CD4-positive, CD25-positive, alpha-beta regulatory T cell (primary cell): ENCODE measurements at regions not wholly inside any gene's neighbourhood (a gene's known extent, or its start where the extent isn't known, plus 50 kb on each side); places are given as distances from the start of the nearest gene placed in this dataset.

Experiments used
- ATAC-seq, 2 donors: fragments of 150-1000 bp; cut with Tn5 transposase; one replicate each; pipeline ENCODE4 v1.10.0; 2021; ENCODE audit warnings: low read depth in 2 of 2, moderate number of reproducible peaks in 2 of 2, moderate library complexity in 1 of 2
- DNase-seq, 3 donors: peaks; one replicate each; pipeline versions ENCODE4 v3.0.0 to v3.0.0-alpha.2; 2012 to 2022; ENCODE audit warnings: mixed read lengths in 1 of 3
- H3K27ac ChIP-seq: one replicate; pipeline ENCODE4 v1.7.0; 2013; ENCODE audit warnings: mild to moderate bottlenecking, low read length; ENCODE audit not compliant: insufficient read depth, poor library complexity, severe bottlenecking
- H3K27me3 ChIP-seq: one replicate; pipeline ENCODE4 v1.7.0; 2013; ENCODE audit warnings: low read length; ENCODE audit not compliant: control insufficient read depth, insufficient read depth
- H3K36me3 ChIP-seq: one replicate; pipeline ENCODE4 v1.7.0; 2013; ENCODE audit warnings: mild to moderate bottlenecking, low read length, moderate library complexity; ENCODE audit not compliant: control insufficient read depth, insufficient read depth
- H3K4me1 ChIP-seq: 2 replicates; pipeline ENCODE4 v1.7.0; 2013; ENCODE audit warnings: mild to moderate bottlenecking, low read length; ENCODE audit not compliant: insufficient read depth, control insufficient read depth, poor library complexity, severe bottlenecking
- H3K4me3 ChIP-seq: one replicate; pipeline ENCODE4 v1.7.0; 2013; ENCODE audit warnings: low read depth, mild to moderate bottlenecking, low read length, moderate library complexity
- H3K9me3 ChIP-seq, 2 experiments: 1 replicate in 1 of 2; 2 replicates in 1 of 2; pipeline ENCODE4 v1.7.0; 2013; ENCODE audit warnings: low read length in 2 of 2, mild to moderate bottlenecking in 1 of 2, moderate library complexity in 1 of 2; ENCODE audit not compliant: control insufficient read depth in 2 of 2
- H3K27ac Mint-ChIP-seq, 3 donors: one replicate each; pipeline ENCODE4 v1.8.0; 2020 to 2022; ENCODE audit warnings: mild to moderate bottlenecking in 3 of 3, mixed read lengths in 3 of 3, moderate library complexity in 2 of 3
- H3K27me3 Mint-ChIP-seq: one replicate; pipeline ENCODE4 v1.8.0; 2022; ENCODE audit warnings: mild to moderate bottlenecking, mixed read lengths
- H3K36me3 Mint-ChIP-seq: one replicate; pipeline ENCODE4 v1.8.0; 2020; ENCODE audit warnings: mixed read lengths
- H3K4me1 Mint-ChIP-seq, 4 donors: one replicate each; pipeline ENCODE4 v1.8.0; 2020 to 2022; ENCODE audit warnings: mixed read lengths in 4 of 4, mild to moderate bottlenecking in 1 of 4
- H3K4me3 Mint-ChIP-seq, 4 donors: one replicate each; pipeline ENCODE4 v1.8.0; 2020 to 2022; ENCODE audit warnings: mild to moderate bottlenecking in 4 of 4, mixed read lengths in 4 of 4, moderate library complexity in 3 of 4
- H3K9me3 Mint-ChIP-seq, 7 donors: one replicate each; pipeline ENCODE4 v1.8.0; 2020 to 2022; ENCODE audit warnings: mixed read lengths in 7 of 7, mild to moderate bottlenecking in 3 of 7, moderate library complexity in 2 of 7

DNA sequence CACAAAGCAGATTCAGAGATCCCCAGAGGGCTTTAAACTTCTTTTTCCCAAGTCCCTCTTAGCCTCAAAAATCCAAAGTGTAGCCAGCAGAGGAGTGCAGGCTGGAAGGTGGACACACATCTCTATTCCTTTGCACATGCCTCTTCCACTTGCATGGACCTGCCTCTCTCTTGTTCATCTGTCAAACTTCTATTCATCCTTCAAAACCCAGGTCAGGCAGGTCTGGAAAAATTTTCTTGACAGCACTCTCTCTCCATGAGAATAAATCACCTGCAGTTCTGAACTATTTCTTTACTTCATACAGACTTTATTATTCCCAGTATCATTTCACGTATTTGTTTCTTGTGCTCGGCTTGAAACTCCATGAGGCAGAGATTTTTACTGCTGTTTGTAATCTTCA, 127.5 kb downstream of the SS18 start:
- H3K36me3 Mint-ChIP-seq, result no peaks in the 10 kb centered on the region
- Histone ChIP-seq H3K36me3 (no peaks in the 10 kb centered on the region), H3K27me3 (no peaks in the 10 kb centered on the region), H3K4me3 (no peak overlapping the region), H3K4me1 (no peaks in the 10 kb centered on the region), H3K27ac (no peak overlapping the region), H3K9me3 (no peaks in the 10 kb centered on the region)
- DNase-seq (no peak), ATAC-seq (no peak)
- no peak overlapping the region for H3K4me3 Mint-ChIP-seq
- H3K27me3 Mint-ChIP-seq, result peaks cover 11% of the 10 kb centered on the region
- H3K9me3 Mint-ChIP-seq, result no peaks in the 10 kb centered on the region
- no peak overlapping the region for H3K27ac Mint-ChIP-seq
- no peaks in the 10 kb centered on the region for H3K4me1 Mint-ChIP-seq

DNA sequence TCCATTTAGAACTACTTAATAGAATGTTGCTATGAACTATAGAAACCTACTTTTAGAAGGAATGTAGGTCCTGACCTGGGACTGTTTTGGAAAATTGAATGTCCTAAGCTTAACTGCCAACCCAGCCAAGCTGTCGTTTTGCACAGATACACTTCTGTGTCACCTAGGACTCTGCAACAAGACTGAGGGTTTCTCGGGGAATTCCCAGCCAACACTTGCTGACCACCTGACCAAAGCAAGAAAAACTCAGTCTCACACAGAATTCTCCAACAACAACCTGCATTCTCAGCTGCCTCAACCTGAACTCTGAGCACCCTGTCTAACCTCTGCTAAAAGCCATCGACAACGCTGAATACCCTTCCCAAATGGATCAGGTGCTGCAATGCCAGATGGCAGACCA, 128.2 kb downstream of the SS18 start:
- DNase-seq (no peak), ATAC-seq (no peak)
- H3K36me3 ChIP-seq, result no peaks in the 10 kb centered on the region
- no peaks in the 10 kb centered on the region for H3K9me3 ChIP-seq
- no peaks in the 10 kb centered on the region for H3K36me3 Mint-ChIP-seq
- peaks cover 0 to under 1% (median 0%) of the 10 kb centered on the region in 7 donors for H3K9me3 Mint-ChIP-seq
- H3K27ac Mint-ChIP-seq, result no peak overlapping the region
- no peaks in the 10 kb centered on the region for H3K4me1 Mint-ChIP-seq
- no peaks in the 10 kb centered on the region for H3K4me1 ChIP-seq
- H3K4me3 Mint-ChIP-seq, result no peak overlapping the region
- no peak overlapping the region for H3K4me3 ChIP-seq
- no peaks in the 10 kb centered on the region for H3K27me3 ChIP-seq
- H3K27ac ChIP-seq, result no peak overlapping the region
- H3K27me3 Mint-ChIP-seq, result peaks cover 11% of the 10 kb centered on the region

DNA sequence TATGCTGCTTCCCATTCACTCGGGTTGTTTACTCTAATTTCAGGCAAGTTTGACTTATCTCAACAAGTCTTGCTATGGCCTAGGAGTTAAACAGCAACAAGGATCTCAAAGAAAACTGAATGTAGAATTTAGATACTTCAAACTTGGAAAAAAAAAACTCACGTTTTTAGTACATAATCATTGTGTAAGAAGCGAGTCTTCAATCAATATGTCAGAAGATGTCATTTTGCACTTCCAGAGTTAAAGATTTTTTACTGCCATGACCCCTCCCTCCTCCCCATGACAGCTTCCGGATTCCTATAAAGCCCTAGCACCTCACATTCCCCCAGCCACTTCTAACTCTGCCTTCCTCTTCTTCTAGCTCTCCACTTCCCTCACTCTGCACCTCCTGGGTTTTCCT, 133.4 kb downstream of the SS18 start:
- DNase-seq (no peak), ATAC-seq (no peak)
- Mint-ChIP-seq H3K27ac (peak overlapping the region in 1 of 3 donors; percentile 40), H3K4me3 (no peak overlapping the region), H3K27me3 (peaks cover 11% of the 10 kb centered on the region), H3K36me3 (no peaks in the 10 kb centered on the region), H3K9me3 (peaks cover 0 to 1% (median 0%) of the 10 kb centered on the region in 7 donors), H3K4me1 (peaks cover 0 to 16% (median 12%) of the 10 kb centered on the region in 4 donors)
- Histone ChIP-seq H3K27ac (no peak overlapping the region), H3K9me3 (no peaks in the 10 kb centered on the region), H3K27me3 (no peaks in the 10 kb centered on the region), H3K4me3 (no peak overlapping the region), H3K36me3 (no peaks in the 10 kb centered on the region), H3K4me1 (no peaks in the 10 kb centered on the region)

DNA sequence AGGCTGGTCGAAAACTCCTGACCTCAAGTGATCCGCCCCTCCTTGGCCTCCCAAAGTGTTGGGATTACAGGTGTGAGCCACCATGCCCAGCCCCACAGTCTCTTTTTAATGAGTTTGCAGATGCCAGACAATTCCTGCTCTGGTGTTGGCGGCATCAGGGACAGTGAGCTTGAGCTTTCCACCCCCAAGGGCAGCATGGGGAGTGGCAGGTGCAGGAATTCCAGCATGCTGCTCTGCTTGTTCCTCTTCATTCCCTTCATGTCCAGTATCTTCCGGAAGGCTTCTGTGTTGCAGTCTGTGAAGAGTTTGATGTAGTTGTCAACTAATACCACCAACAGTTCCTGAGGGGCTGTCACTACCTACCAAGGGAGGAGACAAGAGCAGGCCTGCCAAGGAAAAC, 137.3 kb downstream of the SS18 start:
- Histone ChIP-seq H3K27ac (no peak overlapping the region), H3K27me3 (peaks cover 4% of the 10 kb centered on the region), H3K4me1 (no peaks in the 10 kb centered on the region), H3K4me3 (peak overlapping the region; percentile 62), H3K36me3 (no peaks in the 10 kb centered on the region), H3K9me3 (no peaks in the 10 kb centered on the region)
- Mint-ChIP-seq H3K27ac (no peak overlapping the region), H3K36me3 (no peaks in the 10 kb centered on the region), H3K4me1 (peaks cover 0 to 16% (median 12%) of the 10 kb centered on the region in 4 donors), H3K27me3 (peaks cover 6% of the 10 kb centered on the region), H3K9me3 (peaks cover 0 to 5% (median 0%) of the 10 kb centered on the region in 7 donors), H3K4me3 (peak overlapping the region in 2 of 4 donors; percentile 71 to 74)
- ATAC-seq (no peak), DNase-seq (no peak)

DNA sequence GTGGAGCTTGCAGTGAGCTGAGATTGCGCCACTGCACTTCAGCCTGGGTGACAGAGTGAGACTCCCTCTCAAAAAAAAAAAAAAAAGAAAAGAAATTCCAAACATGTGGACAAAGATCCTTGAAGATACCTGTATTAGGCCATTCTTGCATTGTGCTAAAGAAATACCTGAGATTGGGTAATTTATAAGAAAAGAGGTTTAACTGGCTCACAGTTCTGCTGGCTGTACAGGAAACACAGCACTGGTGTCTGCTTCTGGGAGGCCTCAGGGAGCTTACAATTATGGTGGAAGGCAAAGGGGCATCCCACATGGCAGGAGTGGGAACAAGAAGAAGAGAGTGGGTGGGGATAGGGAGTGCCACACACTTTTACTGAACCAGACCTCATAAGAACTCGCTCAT, 140.1 kb downstream of the SS18 start:
- Mint-ChIP-seq H3K27me3 (peaks cover 12% of the 10 kb centered on the region), H3K4me3 (no peak overlapping the region), H3K36me3 (no peaks in the 10 kb centered on the region), H3K4me1 (peaks cover 0 to 16% (median 12%) of the 10 kb centered on the region in 4 donors), H3K9me3 (peaks cover 0 to 5% (median 0%) of the 10 kb centered on the region in 7 donors), H3K27ac (no peak overlapping the region)
- Histone ChIP-seq H3K36me3 (no peaks in the 10 kb centered on the region), H3K4me3 (no peak overlapping the region), H3K4me1 (no peaks in the 10 kb centered on the region), H3K27me3 (peaks cover 4% of the 10 kb centered on the region), H3K9me3 (no peaks in the 10 kb centered on the region), H3K27ac (no peak overlapping the region)
- no peak for DNase-seq
- no peak for ATAC-seq

DNA sequence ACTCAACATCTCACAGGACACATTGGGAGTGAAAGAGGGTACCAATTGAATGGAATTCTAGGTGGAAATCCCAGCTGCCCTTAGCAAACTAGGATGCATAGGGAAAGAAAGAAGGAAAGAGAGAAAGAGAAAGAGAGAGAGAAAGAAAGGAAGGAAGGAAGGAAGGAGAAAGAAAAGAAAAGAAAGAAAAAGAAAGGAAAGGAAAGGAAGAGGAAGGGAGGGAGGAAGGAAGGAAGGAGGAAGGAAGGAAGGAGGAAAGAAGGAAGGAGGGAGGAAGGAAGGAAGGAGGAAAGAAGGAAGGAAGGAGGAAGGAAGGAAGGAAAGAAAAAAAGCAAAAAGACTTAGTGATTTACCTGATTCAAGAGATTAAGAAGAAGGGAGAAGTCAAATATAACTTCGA, 143.9 kb downstream of the SS18 start:
- H3K9me3 Mint-ChIP-seq, result peaks cover 0 to 5% (median 0%) of the 10 kb centered on the region in 7 donors
- no peaks in the 10 kb centered on the region for H3K4me1 Mint-ChIP-seq
- H3K4me3 Mint-ChIP-seq, result no peak overlapping the region
- Histone ChIP-seq H3K27me3 (peaks cover 4% of the 10 kb centered on the region), H3K9me3 (no peaks in the 10 kb centered on the region), H3K4me1 (no peaks in the 10 kb centered on the region), H3K36me3 (no peaks in the 10 kb centered on the region), H3K4me3 (no peak overlapping the region), H3K27ac (no peak overlapping the region)
- no peak for DNase-seq
- H3K27me3 Mint-ChIP-seq, result peaks cover 17% of the 10 kb centered on the region
- no peaks in the 10 kb centered on the region for H3K36me3 Mint-ChIP-seq
- no peak overlapping the region for H3K27ac Mint-ChIP-seq
- no peak for ATAC-seq

DNA sequence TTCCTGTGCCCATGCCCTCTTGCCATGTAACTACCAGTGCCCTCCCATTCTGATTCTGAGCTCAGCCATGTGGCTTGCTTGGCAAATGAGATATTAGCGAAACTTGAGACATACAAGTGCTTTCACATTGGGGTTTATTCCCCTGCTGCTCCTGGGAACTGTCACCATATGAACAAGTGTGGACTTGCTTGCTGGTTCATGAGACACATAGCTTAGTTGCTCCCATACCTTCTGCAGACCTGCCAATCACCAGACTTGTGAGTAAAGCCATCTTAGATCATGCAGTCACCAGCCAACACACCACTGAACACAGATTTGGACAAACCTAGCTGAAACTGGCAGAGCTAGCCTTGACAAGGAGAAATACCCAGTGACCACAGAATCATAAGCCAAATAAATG, 155.1 kb downstream of the SS18 start:
- Mint-ChIP-seq H3K9me3 (peaks cover 0 to 4% (median 0%) of the 10 kb centered on the region in 7 donors), H3K4me3 (no peak overlapping the region), H3K4me1 (no peaks in the 10 kb centered on the region), H3K27me3 (peaks cover 19% of the 10 kb centered on the region), H3K36me3 (no peaks in the 10 kb centered on the region), H3K27ac (no peak overlapping the region)
- H3K36me3 ChIP-seq, result no peaks in the 10 kb centered on the region
- no peak overlapping the region for H3K27ac ChIP-seq
- DNase-seq (no peak), ATAC-seq (no peak)
- H3K4me3 ChIP-seq, result no peak overlapping the region
- H3K27me3 ChIP-seq, result peaks cover 6% of the 10 kb centered on the region
- no peaks in the 10 kb centered on the region for H3K4me1 ChIP-seq
- H3K9me3 ChIP-seq, result no peaks in the 10 kb centered on the region

DNA sequence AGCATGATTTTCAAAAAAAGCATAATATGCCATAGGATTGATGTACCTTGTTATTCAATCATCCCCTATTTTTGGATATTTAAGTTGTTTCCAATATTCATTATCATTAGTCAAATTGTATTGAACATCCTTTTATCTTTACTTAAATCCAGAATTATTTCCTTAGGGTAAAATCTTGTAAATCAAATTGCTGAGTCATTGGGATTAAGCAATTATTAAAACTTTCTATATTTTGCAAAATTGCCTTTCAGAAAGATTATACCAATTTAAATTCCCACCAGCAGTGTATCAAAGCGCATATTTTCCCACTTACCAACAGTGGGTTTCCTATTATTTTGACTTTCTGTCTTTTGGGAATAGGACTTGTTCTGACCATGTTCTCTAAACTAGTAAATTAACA, 159.3 kb downstream of the SS18 start:
- Histone ChIP-seq H3K27me3 (no peaks in the 10 kb centered on the region), H3K4me3 (no peak overlapping the region), H3K9me3 (no peaks in the 10 kb centered on the region), H3K27ac (no peak overlapping the region), H3K36me3 (no peaks in the 10 kb centered on the region), H3K4me1 (no peaks in the 10 kb centered on the region)
- peaks cover 22% of the 10 kb centered on the region for H3K27me3 Mint-ChIP-seq
- no peaks in the 10 kb centered on the region for H3K36me3 Mint-ChIP-seq
- no peak overlapping the region for H3K27ac Mint-ChIP-seq
- no peaks in the 10 kb centered on the region for H3K4me1 Mint-ChIP-seq
- ATAC-seq (no peak), DNase-seq (no peak)
- H3K9me3 Mint-ChIP-seq, result peaks cover 0 to 4% (median 0%) of the 10 kb centered on the region in 7 donors
- no peak overlapping the region for H3K4me3 Mint-ChIP-seq
